H1 (cell line): ENCODE measurements at regions not wholly inside any gene's neighbourhood (a gene's known extent, or its start where the extent isn't known, plus 50 kb on each side); places are given as distances from the start of the nearest gene placed in this dataset.

ENCODE experiments used
- EGR1 ChIP-seq: IDR thresholded peaks from 2 replicates; pipeline ENCODE4 v1.6.1; 2011; ENCODE audit warnings: low read depth, low read length, borderline replicate concordance
- POLR2A ChIP-seq, 2 experiments: IDR thresholded peaks; 1 replicate in 1 of 2; 2 replicates in 1 of 2; pipeline ENCODE4 v1.6.1; 2011; ENCODE audit warnings: low read depth in 2 of 2, low read length in 2 of 2, mild to moderate bottlenecking in 2 of 2; ENCODE audit errors: control extremely low read depth in 1 of 2
- SIN3A ChIP-seq, 2 experiments: IDR thresholded peaks in 1 of 2; conservative IDR thresholded peaks in 1 of 2; 2 replicates each; pipeline ENCODE4 v1.6.1; 2011 to 2012; ENCODE audit warnings: low read length in 2 of 2, improper control_type of control experiment in 1 of 2, low read depth in 1 of 2, mild to moderate bottlenecking in 1 of 2

GRCh38 chr1:69120817-69121216 lies 446.9 kb upstream of the LRRC7 start:
- TF ChIP-seq EGR1 (no peak), SIN3A (conservative IDR thresholded peaks at IDR 0.05 in 1 of 2, IDR thresholded peaks at IDR 0.05 in 1 of 2; ENCODE audit: low read depth in 1 of 2, low read length in 2 of 2) (no peak), POLR2A (IDR thresholded peaks at IDR 0.05; ENCODE audit: control extremely low read depth in 1 of 2, low read depth in 2 of 2, low read length in 2 of 2) (no peak)
